Activated CD8-positive, alpha-beta T cell treated with anti-CD3 and anti-CD28 coated beads for 36 hours (primary cell): ENCODE measurements at regions not wholly inside any gene's neighbourhood (a gene's known extent, or its start where the extent isn't known, plus 50 kb on each side); places are given as distances from the start of the nearest gene placed in this dataset.

ENCODE experiments used
- ATAC-seq: fragments of 200-7000 bp; cut with Tn5 transposase; one replicate; pipeline ENCODE4 v1.10.0; 2021; ENCODE audit warnings: mild to moderate bottlenecking, moderate library complexity
- CTCF ChIA-PET: fragments of 350-600 bp; sonication (Branson Sonifier 250); formaldehyde crosslinking; loops from one replicate; lab custom pipeline; 2021; ENCODE audit warnings: antibody characterized with exemption; lab: Charles Lee
- POLR2A ChIA-PET: fragments of 350-600 bp; sonication (Branson Sonifier 250); formaldehyde crosslinking; loops from one replicate; lab custom pipeline; 2021; ENCODE audit warnings: antibody characterized with exemption; lab: Charles Lee
- DNase-seq: peaks from one replicate; pipeline ENCODE4 v3.0.0-alpha.2; 2020
- H3K27ac Mint-ChIP-seq: one replicate; pipeline ENCODE4 v1.8.0; 2021; ENCODE audit warnings: mild to moderate bottlenecking, mixed read lengths
- H3K27me3 Mint-ChIP-seq: one replicate; pipeline ENCODE4 v1.8.0; 2021; ENCODE audit warnings: mixed read lengths
- H3K36me3 Mint-ChIP-seq: one replicate; pipeline ENCODE4 v1.8.0; 2021; ENCODE audit warnings: low read depth, mixed read lengths
- H3K4me1 Mint-ChIP-seq: one replicate; pipeline ENCODE4 v1.8.0; 2021; ENCODE audit warnings: low read depth, mixed read lengths
- H3K4me3 Mint-ChIP-seq: one replicate; pipeline ENCODE4 v1.8.0; 2021; ENCODE audit warnings: mild to moderate bottlenecking, moderate library complexity, mixed read lengths
- H3K9me3 Mint-ChIP-seq: one replicate; pipeline ENCODE4 v1.8.0; 2021; ENCODE audit warnings: mixed read lengths
- intact Hi-C: fragments of 100-400 bp; cut with micrococcal nuclease; formaldehyde crosslinking; loops from one replicate; pipeline ENCODE4 v1.10.0; 2022
- TF ChIP-seq, protein P1 (sequence below): fragments of 200-600 bp; IDR thresholded peaks from one replicate; pipeline ENCODE4 v1.8.0; 2022; ENCODE audit warnings: antibody characterized with exemption, mild to moderate bottlenecking

GRCh38 chr2:239793836-239794235, 231.3 kb downstream of the NDUFA10 start:
- Mint-ChIP-seq H3K27me3 (no peaks in the 10 kb centered on the region), H3K4me1 (no peaks in the 10 kb centered on the region), H3K27ac (no peak overlapping the region), H3K4me3 (no peak overlapping the region), H3K9me3 (no peaks in the 10 kb centered on the region), H3K36me3 (no peaks in the 10 kb centered on the region)
- CTCF ChIA-PET, result no interaction called here
- TF ChIP-seq, protein P1, sequence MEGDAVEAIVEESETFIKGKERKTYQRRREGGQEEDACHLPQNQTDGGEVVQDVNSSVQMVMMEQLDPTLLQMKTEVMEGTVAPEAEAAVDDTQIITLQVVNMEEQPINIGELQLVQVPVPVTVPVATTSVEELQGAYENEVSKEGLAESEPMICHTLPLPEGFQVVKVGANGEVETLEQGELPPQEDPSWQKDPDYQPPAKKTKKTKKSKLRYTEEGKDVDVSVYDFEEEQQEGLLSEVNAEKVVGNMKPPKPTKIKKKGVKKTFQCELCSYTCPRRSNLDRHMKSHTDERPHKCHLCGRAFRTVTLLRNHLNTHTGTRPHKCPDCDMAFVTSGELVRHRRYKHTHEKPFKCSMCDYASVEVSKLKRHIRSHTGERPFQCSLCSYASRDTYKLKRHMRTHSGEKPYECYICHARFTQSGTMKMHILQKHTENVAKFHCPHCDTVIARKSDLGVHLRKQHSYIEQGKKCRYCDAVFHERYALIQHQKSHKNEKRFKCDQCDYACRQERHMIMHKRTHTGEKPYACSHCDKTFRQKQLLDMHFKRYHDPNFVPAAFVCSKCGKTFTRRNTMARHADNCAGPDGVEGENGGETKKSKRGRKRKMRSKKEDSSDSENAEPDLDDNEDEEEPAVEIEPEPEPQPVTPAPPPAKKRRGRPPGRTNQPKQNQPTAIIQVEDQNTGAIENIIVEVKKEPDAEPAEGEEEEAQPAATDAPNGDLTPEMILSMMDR, result no peak
- no peak for ATAC-seq
- intact Hi-C loops, result no loop called here
- no peak for DNase-seq
- POLR2A ChIA-PET, result no interaction called here

DNA sequence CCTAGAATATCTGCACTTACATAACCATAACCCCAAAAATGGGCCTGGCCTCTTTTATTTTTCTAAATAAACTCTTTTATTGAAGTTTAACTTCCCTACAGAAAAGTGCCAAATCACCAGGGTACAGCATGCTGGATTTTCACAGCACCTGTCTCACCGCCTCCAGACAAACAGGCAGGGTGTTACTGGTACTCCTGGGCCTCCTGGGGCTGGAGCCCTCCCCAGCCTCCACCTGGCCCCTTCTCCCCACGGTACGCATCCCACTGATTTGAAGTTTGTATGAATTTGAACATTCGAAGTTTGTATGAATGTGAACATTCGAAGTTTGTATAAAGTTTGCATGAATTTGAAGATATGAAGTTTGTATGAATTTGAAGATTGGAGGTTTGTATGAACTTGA, 232.1 kb downstream of the NDUFA10 start:
- H3K27me3 Mint-ChIP-seq, result no peaks in the 10 kb centered on the region
- CTCF ChIA-PET, result no interaction called here
- ATAC-seq (no peak), DNase-seq (no peak)
- no peak overlapping the region for H3K4me3 Mint-ChIP-seq
- H3K9me3 Mint-ChIP-seq, result no peaks in the 10 kb centered on the region
- intact Hi-C loops, result no loop called here
- TF ChIP-seq, protein P1, result no peak
- H3K4me1 Mint-ChIP-seq, result no peaks in the 10 kb centered on the region
- POLR2A ChIA-PET, result no interaction called here
- H3K27ac Mint-ChIP-seq, result no peak overlapping the region
- H3K36me3 Mint-ChIP-seq, result no peaks in the 10 kb centered on the region

DNA sequence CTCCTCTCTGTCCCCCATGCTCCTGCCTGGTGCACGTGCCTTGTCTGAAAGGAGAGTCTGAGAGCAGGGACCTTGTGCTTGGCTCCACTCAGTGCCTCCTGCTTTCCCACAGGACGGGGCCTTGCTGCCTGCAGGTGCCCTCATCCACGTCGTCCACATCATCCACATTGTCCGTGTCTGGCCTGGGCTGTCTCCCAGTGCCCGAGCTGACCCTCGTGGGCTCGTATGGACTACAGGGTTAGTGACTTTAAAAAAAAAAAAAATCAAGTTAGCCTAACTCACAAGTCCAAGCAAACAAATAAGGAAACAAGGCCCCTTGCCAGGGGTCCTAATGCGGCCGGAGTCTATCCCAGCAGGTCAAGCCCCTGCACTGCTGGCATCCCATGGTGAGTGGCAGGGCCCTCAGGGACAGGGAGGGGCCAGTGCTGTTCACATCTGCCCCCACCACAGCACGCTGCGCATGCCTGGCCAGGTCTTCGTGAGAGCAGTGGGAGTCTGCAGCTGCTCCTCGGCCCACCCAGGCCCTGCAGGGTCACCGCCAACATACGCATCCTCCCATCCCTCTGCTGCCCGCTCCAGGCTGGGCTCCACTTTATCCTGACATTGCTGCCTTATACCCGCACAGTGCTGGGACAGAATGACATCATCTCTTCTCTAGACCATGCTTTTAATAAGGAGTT, 232.6 kb downstream of the NDUFA10 start:
- Mint-ChIP-seq H3K27ac (no peak overlapping the region), H3K4me3 (no peak overlapping the region), H3K27me3 (no peaks in the 10 kb centered on the region), H3K9me3 (no peaks in the 10 kb centered on the region), H3K4me1 (no peaks in the 10 kb centered on the region), H3K36me3 (no peaks in the 10 kb centered on the region)
- CTCF ChIA-PET, result no interaction called here
- intact Hi-C loops, result no loop called here
- ATAC-seq (no peak), DNase-seq (no peak)
- POLR2A ChIA-PET, result no interaction called here
- TF ChIP-seq, protein P1, result no peak

- H3K4me3 Mint-ChIP-seq, result no peak overlapping the region
- DNase-seq (no peak), ATAC-seq (no peak)
- H3K9me3 Mint-ChIP-seq, result no peaks in the 10 kb centered on the region
- TF ChIP-seq, protein P1, result no peak
- ChIA-PET POLR2A (no interaction called here), CTCF (no interaction called here)
- H3K27ac Mint-ChIP-seq, result no peak overlapping the region
- intact Hi-C loops, result no loop called here
- no peaks in the 10 kb centered on the region for H3K27me3 Mint-ChIP-seq
- H3K36me3 Mint-ChIP-seq, result no peaks in the 10 kb centered on the region
- H3K4me1 Mint-ChIP-seq, result no peaks in the 10 kb centered on the region
Measured at GRCh38 chr2:239791526-239792404, 233.4 kb downstream of the NDUFA10 start.

- TF ChIP-seq, protein P1, result no peak
- ATAC-seq, result no peak
- Mint-ChIP-seq H3K9me3 (peaks cover 4% of the 10 kb centered on the region), H3K4me3 (no peak overlapping the region), H3K4me1 (no peaks in the 10 kb centered on the region), H3K27me3 (peaks cover 3% of the 10 kb centered on the region), H3K36me3 (no peaks in the 10 kb centered on the region), H3K27ac (no peak overlapping the region)
- intact Hi-C loops, result no loop called here
- ChIA-PET CTCF (no interaction called here), POLR2A (no interaction called here)
- DNase-seq, result no peak
Measured at GRCh38 chr2:239790721-239791120, 234.4 kb downstream of the NDUFA10 start.
